IMR-90 (cell line): ENCODE measurements at regions not wholly inside any gene's neighbourhood (a gene's known extent, or its start where the extent isn't known, plus 50 kb on each side); places are given as distances from the start of the nearest gene placed in this dataset.

Experiments used
- ATAC-seq: fragments of 200-7000 bp; cut with Tn5 transposase; 2 replicates; pipeline ENCODE4 v1.9.1; 2020; ENCODE audit warnings: low read depth, mild to moderate bottlenecking, moderate library complexity
- BruUV-seq: library from RNA; stranded (reverse); fragments of 400-500 nt; replicated peaks from 2 replicates; lab custom pipeline; 2021; lab: Mats Ljungman, UMichigan
- CTCF ChIA-PET: fragments of 300-600 bp; formaldehyde crosslinking; extraction: SDS; loops from one replicate; lab custom pipeline; 2021; ENCODE audit warnings: antibody characterized with exemption; lab: Yijun Ruan, JAX
- POLR2A ChIA-PET: fragments of 300-600 bp; sonication (Branson Sonifier 250); formaldehyde crosslinking; loops from one replicate; lab custom pipeline; 2022; ENCODE audit warnings: antibody characterized with exemption; ENCODE audit not compliant: unreplicated experiment; lab: Charles Lee
- DNase-seq: peaks from one replicate; pipeline ENCODE4 v3.0.0; 2013
- H2AFZ ChIP-seq: replicated peaks from 2 replicates; pipeline ENCODE3; 2013; ENCODE audit warnings: low read length, mild to moderate bottlenecking; ENCODE audit not compliant: poor library complexity
- H2AK5ac ChIP-seq: 2 replicates; pipeline ENCODE4 v1.6.1; 2013; ENCODE audit warnings: low read depth, low read length, inconsistent platforms
- H2AK9ac ChIP-seq: replicated peaks from 2 replicates; pipeline ENCODE3; 2013; ENCODE audit warnings: mild to moderate bottlenecking, low read depth, low read length, moderate library complexity; ENCODE audit not compliant: poor library complexity
- H2BK120ac ChIP-seq: 2 replicates; pipeline ENCODE4 v1.6.1; 2013; ENCODE audit warnings: low read depth, low read length, inconsistent platforms
- H2BK15ac ChIP-seq: 3 replicates; pipeline ENCODE4 v1.6.1; 2013; ENCODE audit warnings: low read depth, low read length, inconsistent platforms
- H2BK20ac ChIP-seq: 2 replicates; pipeline ENCODE4 v1.6.1; 2013; ENCODE audit warnings: low read depth, mild to moderate bottlenecking, inconsistent platforms, low read length, moderate library complexity
- H2BK5ac ChIP-seq: 2 replicates; pipeline ENCODE4 v1.6.1; 2013; ENCODE audit warnings: mild to moderate bottlenecking, low read depth, low read length, inconsistent platforms; ENCODE audit not compliant: poor library complexity, severe bottlenecking
- H3K14ac ChIP-seq: replicated peaks from 2 replicates; pipeline ENCODE4 v1.6.1; 2013; ENCODE audit warnings: low read depth, low read length, inconsistent platforms
- H3K18ac ChIP-seq: 2 replicates; pipeline ENCODE4 v1.6.1; 2013; ENCODE audit warnings: low read depth, low read length, control low read depth
- H3K23ac ChIP-seq: 2 replicates; pipeline ENCODE4 v1.6.1; 2013; ENCODE audit warnings: low read depth, low read length, inconsistent platforms
- H3K27ac ChIP-seq: 2 replicates; pipeline ENCODE4 v1.5.1; 2013; ENCODE audit warnings: mild to moderate bottlenecking, control low read depth, low read length; ENCODE audit not compliant: insufficient read depth
- H3K27me3 ChIP-seq: 2 replicates; pipeline ENCODE4 v1.6.1; 2013; ENCODE audit warnings: low read length; ENCODE audit not compliant: control insufficient read depth, insufficient read depth
- H3K36me3 ChIP-seq: 2 replicates; pipeline ENCODE4 v1.6.1; 2013; ENCODE audit warnings: low read length, mixed read lengths; ENCODE audit not compliant: control insufficient read depth, insufficient read depth
- H3K4ac ChIP-seq: 2 replicates; pipeline ENCODE4 v1.6.1; 2013; ENCODE audit warnings: low read depth, low read length, inconsistent platforms
- H3K4me1 ChIP-seq: 2 replicates; pipeline ENCODE4 v1.6.1; 2013; ENCODE audit warnings: low read length, mixed read lengths; ENCODE audit not compliant: control insufficient read depth, insufficient read depth
- H3K4me2 ChIP-seq: 2 replicates; pipeline ENCODE4 v1.6.1; 2013; ENCODE audit warnings: low read depth, mild to moderate bottlenecking, control low read depth, low read length, moderate library complexity
- H3K4me3 ChIP-seq: 2 replicates; pipeline ENCODE4 v1.5.1; 2013; ENCODE audit warnings: low read depth, mild to moderate bottlenecking, control low read depth, low read length, moderate library complexity; ENCODE audit not compliant: insufficient read depth
- H3K56ac ChIP-seq: 2 replicates; pipeline ENCODE4 v1.6.1; 2013; ENCODE audit warnings: low read length, inconsistent platforms; ENCODE audit not compliant: insufficient read depth; ENCODE audit errors: extremely low read depth
- H3K79me1 ChIP-seq, 2 experiments: 2 replicates each; pipeline ENCODE4 v1.6.1; 2013; ENCODE audit warnings: low read length in 2 of 2, inconsistent platforms in 1 of 2, low read depth in 1 of 2
- H3K9ac ChIP-seq: 2 replicates; pipeline ENCODE4 v1.6.1; 2013; ENCODE audit warnings: low read depth, low read length, control low read depth
- H3K9me1 ChIP-seq: 2 replicates; pipeline ENCODE4 v1.6.1; 2013; ENCODE audit warnings: low read length, inconsistent platforms; ENCODE audit not compliant: insufficient read depth
- H3K9me3 ChIP-seq: 2 replicates; pipeline ENCODE4 v1.6.1; 2013; ENCODE audit warnings: low read length; ENCODE audit not compliant: control insufficient read depth, insufficient read depth
- H4K20me1 ChIP-seq: 2 replicates; pipeline ENCODE4 v1.6.1; 2013; ENCODE audit warnings: low read length, inconsistent platforms; ENCODE audit not compliant: insufficient read depth
- H4K5ac ChIP-seq: 2 replicates; pipeline ENCODE4 v1.6.1; 2013; ENCODE audit warnings: mild to moderate bottlenecking, low read depth, low read length, control low read depth
- H4K8ac ChIP-seq, 2 experiments: 2 replicates each; pipeline ENCODE4 v1.6.1; 2013; ENCODE audit warnings: low read depth in 2 of 2, low read length in 2 of 2, control low read depth in 1 of 2, inconsistent platforms in 1 of 2
- H4K91ac ChIP-seq: 2 replicates; pipeline ENCODE4 v1.6.1; 2013; ENCODE audit warnings: low read depth, low read length, inconsistent platforms; ENCODE audit not compliant: insufficient read depth
- BHLHE40 ChIP-seq: fragments of 150-350 bp; IDR thresholded peaks from 2 replicates; pipeline ENCODE4 v1.6.1; 2016; ENCODE audit warnings: mild to moderate bottlenecking, low read depth, low read length
- CHD1 ChIP-seq: IDR thresholded peaks from 2 replicates; pipeline ENCODE4 v1.6.1; 2012; ENCODE audit warnings: low read depth, low read length, improper control_type of control experiment
- FOS ChIP-seq: fragments of 150-350 bp; IDR thresholded peaks from 2 replicates; pipeline ENCODE4 v1.6.1; 2016; ENCODE audit warnings: low read depth, low read length
- MAZ ChIP-seq: IDR thresholded peaks from 2 replicates; pipeline ENCODE4 v1.6.1; 2012; ENCODE audit warnings: low read depth, mild to moderate bottlenecking, low read length, improper control_type of control experiment, moderate library complexity, borderline replicate concordance
- MXI1 ChIP-seq: IDR thresholded peaks from 2 replicates; pipeline ENCODE4 v1.6.1; 2012; ENCODE audit warnings: low read depth, mild to moderate bottlenecking, low read length, moderate library complexity, borderline replicate concordance
- NFE2L2 ChIP-seq: fragments of 150-350 bp; IDR thresholded peaks from 2 replicates; pipeline ENCODE4 v1.6.1; 2016; ENCODE audit warnings: low read depth, mild to moderate bottlenecking, low read length
- WGBS, 2 experiments: methylation state at CpG; one replicate each; pipeline versions ENCODE4 v1.1.5 to v1.1.7; 2013; ENCODE audit warnings: missing lambda C conversion rate in 2 of 2; ENCODE audit not compliant: insufficient read length in 1 of 2; ENCODE audit errors: extremely low coverage in 2 of 2; 5-methylcytosine and 5-hydroxymethylcytosine counted together
- dilution Hi-C: fragments of 300-500 bp; cut with HindIII; formaldehyde crosslinking; loops from one replicate; pipeline ENCODE4 v1.14.3; 2018; ENCODE audit warnings: low sequenced_read_pairs; ENCODE audit not compliant: unreplicated experiment
- in situ Hi-C: fragments of 300-500 bp; cut with MboI; formaldehyde crosslinking; loops from 3 replicates; pipeline ENCODE4 v1.14.3; 2019; ENCODE audit warnings: low sequenced_read_pairs, inconsistent platforms, mixed read lengths
- intact Hi-C: fragments of 100-400 bp; cut with micrococcal nuclease; formaldehyde crosslinking; loops from 2 replicates; pipeline ENCODE4 v1.10.0; 2022
- TF ChIP-seq, protein P1 (sequence below): conservative IDR thresholded peaks from 2 replicates; pipeline ENCODE4 v1.5.1; 2012; ENCODE audit warnings: mild to moderate bottlenecking, low read depth, low read length, improper control_type of control experiment
- TF ChIP-seq, protein P2 (sequence below): fragments of 150-350 bp; IDR thresholded peaks from 2 replicates; pipeline ENCODE4 v1.6.1; 2017; ENCODE audit warnings: mild to moderate bottlenecking, antibody characterized with exemption, low read length, low read depth

DNA sequence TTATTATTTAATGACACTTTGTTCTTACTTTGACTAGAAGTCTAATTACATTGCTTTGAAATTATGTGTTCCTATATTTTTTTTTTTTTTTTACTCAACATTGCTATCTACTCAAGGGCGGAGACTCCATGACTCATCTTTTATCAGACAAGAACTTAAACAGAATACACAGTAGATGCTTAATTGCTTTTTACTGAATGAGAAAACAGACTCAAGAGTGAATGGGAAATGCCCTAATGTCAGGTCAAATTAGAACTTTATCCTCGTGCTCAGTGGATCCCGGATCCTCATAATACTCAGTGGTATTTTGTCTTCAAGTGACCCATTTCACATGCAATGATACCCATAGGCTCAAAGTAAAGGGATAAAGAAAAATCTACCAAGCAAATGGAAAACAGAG is 954.5 kb upstream of the IGFBP7 start:
- Histone ChIP-seq H4K91ac (no peak overlapping the region), H3K79me1 (no peaks in the 10 kb centered on the region), H2BK120ac (no peak overlapping the region), H3K4ac (no peak overlapping the region), H4K5ac (no peak overlapping the region), H2BK15ac (no peak overlapping the region), H3K36me3 (no peaks in the 10 kb centered on the region), H4K8ac (no peak overlapping the region), H3K18ac (no peak overlapping the region), H3K14ac (no peak overlapping the region), H3K4me1 (no peaks in the 10 kb centered on the region), H3K9ac (no peak overlapping the region), H2AK5ac (no peak overlapping the region), H2AFZ (no peak overlapping the region), H4K20me1 (no peaks in the 10 kb centered on the region), H2BK5ac (no peak overlapping the region), H3K27ac (no peak overlapping the region), H3K56ac (no peak overlapping the region), H3K4me3 (no peak overlapping the region), H3K4me2 (no peak overlapping the region), H3K23ac (no peak overlapping the region), H3K9me3 (peaks cover 7% of the 10 kb centered on the region), H3K9me1 (no peaks in the 10 kb centered on the region), H2AK9ac (no peak overlapping the region), H3K27me3 (no peaks in the 10 kb centered on the region), H2BK20ac (no peak overlapping the region)
- in situ Hi-C loops (no loop called here), dilution Hi-C loops (no loop called here), intact Hi-C loops (no loop called here)
- ChIA-PET CTCF (no interaction called here), POLR2A (no interaction called here)
- DNase-seq (no peak), ATAC-seq (no peak)
- WGBS, 2 experiments: no CpG with 5 or more reads among the region's 3 CpGs
- no TSS peak for BruUV-seq
- no peak for TF ChIP-seq CHD1
- TF ChIP-seq MAZ: no peak
- TF ChIP-seq, protein P1, sequence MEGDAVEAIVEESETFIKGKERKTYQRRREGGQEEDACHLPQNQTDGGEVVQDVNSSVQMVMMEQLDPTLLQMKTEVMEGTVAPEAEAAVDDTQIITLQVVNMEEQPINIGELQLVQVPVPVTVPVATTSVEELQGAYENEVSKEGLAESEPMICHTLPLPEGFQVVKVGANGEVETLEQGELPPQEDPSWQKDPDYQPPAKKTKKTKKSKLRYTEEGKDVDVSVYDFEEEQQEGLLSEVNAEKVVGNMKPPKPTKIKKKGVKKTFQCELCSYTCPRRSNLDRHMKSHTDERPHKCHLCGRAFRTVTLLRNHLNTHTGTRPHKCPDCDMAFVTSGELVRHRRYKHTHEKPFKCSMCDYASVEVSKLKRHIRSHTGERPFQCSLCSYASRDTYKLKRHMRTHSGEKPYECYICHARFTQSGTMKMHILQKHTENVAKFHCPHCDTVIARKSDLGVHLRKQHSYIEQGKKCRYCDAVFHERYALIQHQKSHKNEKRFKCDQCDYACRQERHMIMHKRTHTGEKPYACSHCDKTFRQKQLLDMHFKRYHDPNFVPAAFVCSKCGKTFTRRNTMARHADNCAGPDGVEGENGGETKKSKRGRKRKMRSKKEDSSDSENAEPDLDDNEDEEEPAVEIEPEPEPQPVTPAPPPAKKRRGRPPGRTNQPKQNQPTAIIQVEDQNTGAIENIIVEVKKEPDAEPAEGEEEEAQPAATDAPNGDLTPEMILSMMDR: no peak
- no peak for TF ChIP-seq NFE2L2
- no peak for TF ChIP-seq MXI1
- TF ChIP-seq FOS: no peak
- TF ChIP-seq, protein P2, sequence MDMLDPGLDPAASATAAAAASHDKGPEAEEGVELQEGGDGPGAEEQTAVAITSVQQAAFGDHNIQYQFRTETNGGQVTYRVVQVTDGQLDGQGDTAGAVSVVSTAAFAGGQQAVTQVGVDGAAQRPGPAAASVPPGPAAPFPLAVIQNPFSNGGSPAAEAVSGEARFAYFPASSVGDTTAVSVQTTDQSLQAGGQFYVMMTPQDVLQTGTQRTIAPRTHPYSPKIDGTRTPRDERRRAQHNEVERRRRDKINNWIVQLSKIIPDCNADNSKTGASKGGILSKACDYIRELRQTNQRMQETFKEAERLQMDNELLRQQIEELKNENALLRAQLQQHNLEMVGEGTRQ: no peak
- TF ChIP-seq BHLHE40: no peak
